Thyroid gland (tissue), 4 donors: ENCODE measurements at regions not wholly inside any gene's neighbourhood (a gene's known extent, or its start where the extent isn't known, plus 50 kb on each side); places are given as distances from the start of the nearest gene placed in this dataset.

Experiments used
- DNase-seq, 2 donors: peaks; one replicate each; pipeline ENCODE4 v3.0.0-alpha.2; 2019
- H3K27ac ChIP-seq, 3 donors: fragments of 200-600 bp; sonication (generic); 1 replicate in 2 of 3; 2 replicates in 1 of 3; pipeline ENCODE4 v1.5.1; 2016 to 2019; ENCODE audit warnings: mild to moderate bottlenecking in 1 of 3, moderate library complexity in 1 of 3
- H3K27me3 ChIP-seq: fragments of 200-600 bp; sonication (generic); one replicate; pipeline ENCODE4 v1.5.1; 2019
- H3K36me3 ChIP-seq, 2 donors: fragments of 200-600 bp; sonication (generic); one replicate each; pipeline ENCODE4 v1.5.1; 2016 to 2019
- H3K4me1 ChIP-seq, 2 donors: fragments of 200-600 bp; sonication (generic); one replicate each; pipeline ENCODE4 v1.5.1; 2017 to 2019
- H3K4me3 ChIP-seq, 3 donors: fragments of 200-600 bp; sonication (generic); replicated peaks in 1 of 3; 1 replicate in 2 of 3; 2 replicates in 1 of 3; pipeline ENCODE4 v1.5.1; 2016; ENCODE audit warnings: mild to moderate bottlenecking in 1 of 3
- H3K9me3 ChIP-seq: fragments of 200-600 bp; sonication (generic); one replicate; pipeline ENCODE4 v1.5.1; 2017
- CTCF ChIP-seq, 6 experiments: fragments of 200-600 bp in 3 of 6; fragments of 450-650 bp in 3 of 6; sonication (generic) in 3 of 6; IDR thresholded peaks; one replicate each; pipeline ENCODE4 v1.5.1; 2016 to 2019; ENCODE audit warnings: antibody characterized with exemption in 6 of 6, mild to moderate bottlenecking in 2 of 6, inconsistent platforms in 1 of 6, moderate library complexity in 1 of 6
- POLR2A ChIP-seq, 2 donors: fragments of 450-650 bp; IDR thresholded peaks; one replicate each; pipeline ENCODE4 v1.6.1; 2017; ENCODE audit warnings: antibody characterized with exemption in 2 of 2, mild to moderate bottlenecking in 2 of 2, moderate library complexity in 1 of 2
- WGBS, 2 donors: methylation state at CpG; one replicate each; pipeline ENCODE4 v1.1.5; 2017; 5-methylcytosine and 5-hydroxymethylcytosine counted together
- intact Hi-C: fragments of 100-400 bp; cut with DNase I; formaldehyde crosslinking; loops from one replicate; pipeline ENCODE4 v1.15.1; 2023

- intact Hi-C loops = no loop called here
- H3K36me3 ChIP-seq = no peaks in the 10 kb centered on the region
- H3K9me3 ChIP-seq = no peaks in the 10 kb centered on the region
- no peak overlapping the region for H3K27ac ChIP-seq
- WGBS, 2 donors = 78 to 94% methylated on average over 1 of the region's 1 CpG
- H3K4me3 ChIP-seq = no peak overlapping the region
- TF ChIP-seq CTCF (IDR thresholded peaks at IDR 0.05) (no peak), POLR2A (IDR thresholded peaks at IDR 0.05) (no peak)
- no peaks in the 10 kb centered on the region for H3K4me1 ChIP-seq
- no peaks in the 10 kb centered on the region for H3K27me3 ChIP-seq
- no peak for DNase-seq
These were observed 960.0 kb downstream of the DIPK2A start for GRCh38 chr3:144931590-144931989.

- Histone ChIP-seq H3K27me3 (no peaks in the 10 kb centered on the region), H3K9me3 (no peaks in the 10 kb centered on the region), H3K27ac (no peak overlapping the region), H3K4me1 (no peaks in the 10 kb centered on the region), H3K36me3 (no peaks in the 10 kb centered on the region), H3K4me3 (no peak overlapping the region)
- intact Hi-C loops = no loop called here
- no peak for DNase-seq
- TF ChIP-seq CTCF (IDR thresholded peaks at IDR 0.05) (no peak), POLR2A (IDR thresholded peaks at IDR 0.05) (no peak)
- 76 to 79% methylated on average over 3 of the region's 3 CpGs for WGBS, 2 donors
These were observed 970.6 kb downstream of the DIPK2A start for GRCh38 chr3:144942093-144942837.

GRCh38 chr3:144942838-144943197, 971.2 kb downstream of the DIPK2A start:
- TF ChIP-seq CTCF (IDR thresholded peaks at IDR 0.05) = no peak
- TF ChIP-seq POLR2A (IDR thresholded peaks at IDR 0.05) = no peak
- H3K9me3 ChIP-seq = no peaks in the 10 kb centered on the region
- H3K4me1 ChIP-seq = no peaks in the 10 kb centered on the region
- H3K27me3 ChIP-seq = no peaks in the 10 kb centered on the region
- no peak overlapping the region for H3K4me3 ChIP-seq
- WGBS, 2 donors = 91 to 92% methylated on average over 3 of the region's 3 CpGs
- intact Hi-C loops = no loop called here
- no peaks in the 10 kb centered on the region for H3K36me3 ChIP-seq
- no peak overlapping the region for H3K27ac ChIP-seq
- no peak for DNase-seq

GRCh38 chr3:144947895-144948294, 976.3 kb downstream of the DIPK2A start:
- Histone ChIP-seq H3K4me1 (no peaks in the 10 kb centered on the region), H3K4me3 (no peak overlapping the region), H3K9me3 (no peaks in the 10 kb centered on the region), H3K27me3 (no peaks in the 10 kb centered on the region), H3K36me3 (no peaks in the 10 kb centered on the region), H3K27ac (no peak overlapping the region)
- WGBS, 2 donors = 94 to 96% methylated on average over 5 of the region's 5 CpGs
- TF ChIP-seq CTCF (IDR thresholded peaks at IDR 0.05) (no peak), POLR2A (IDR thresholded peaks at IDR 0.05) (no peak)
- DNase-seq = no peak
- intact Hi-C loops = no loop called here

GRCh38 chr3:144948711-144949110, 977.1 kb downstream of the DIPK2A start:
- no peak for DNase-seq
- H3K27me3 ChIP-seq = no peaks in the 10 kb centered on the region
- intact Hi-C loops = no loop called here
- no peak for TF ChIP-seq CTCF (IDR thresholded peaks at IDR 0.05)
- no peaks in the 10 kb centered on the region for H3K4me1 ChIP-seq
- no peak overlapping the region for H3K27ac ChIP-seq
- no peaks in the 10 kb centered on the region for H3K9me3 ChIP-seq
- H3K36me3 ChIP-seq = no peaks in the 10 kb centered on the region
- WGBS, 2 donors = 71 to 80% methylated on average over 2 of the region's 2 CpGs
- no peak overlapping the region for H3K4me3 ChIP-seq
